ENCODE measurements at regions not wholly inside any gene's neighbourhood (a gene's known extent, or its start where the extent isn't known, plus 50 kb on each side); places are given as distances from the start of the nearest gene placed in this dataset.
"Not testable (repeated sequence)": the region's sequence is repeated elsewhere in the genome, so short reads cannot be mapped to it uniquely, and the experiment has no call there.

DNA sequence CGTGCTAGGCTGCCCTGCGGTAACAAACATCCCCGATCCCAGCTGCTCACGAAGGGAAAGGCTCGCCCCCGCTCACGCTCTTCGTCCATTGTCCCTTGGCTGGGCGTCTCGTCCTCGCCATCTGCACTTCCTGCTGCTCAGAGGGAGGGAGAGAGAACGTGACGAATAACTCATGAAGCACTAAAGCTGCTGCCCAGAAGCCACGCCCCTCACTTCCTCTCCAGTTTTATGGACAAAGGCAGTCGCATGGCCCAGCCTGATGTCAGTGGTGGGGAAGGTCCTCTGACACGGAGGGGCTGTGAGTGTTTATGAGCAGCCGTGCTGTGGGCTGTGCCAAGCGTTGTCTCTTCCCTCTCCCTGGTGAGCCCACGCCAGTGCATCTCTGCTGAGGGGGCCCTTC is 235.9 kb upstream of the SFSWAP start:
- not testable (repeated sequence) for DNase-seq (ENCODE audit: low read depth)

DNA sequence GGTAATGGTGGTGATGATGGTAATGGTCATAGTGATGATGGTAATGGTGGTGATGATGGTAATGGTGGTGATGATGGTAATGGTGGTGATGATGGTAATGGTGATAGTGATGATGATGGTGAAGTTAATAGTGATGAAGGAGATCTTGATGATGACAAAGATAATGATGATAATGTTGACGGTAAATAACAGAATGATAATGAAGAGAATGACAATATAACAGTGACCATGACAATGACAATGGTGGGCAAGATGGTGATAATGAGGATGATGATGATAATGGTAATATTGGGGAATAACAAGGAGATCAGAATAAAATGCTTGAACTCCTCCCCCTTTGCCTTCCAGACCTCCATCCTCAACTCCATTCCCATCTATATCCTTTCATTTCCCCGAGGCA is 233.3 kb upstream of the SFSWAP start:
- DNase-seq (ENCODE audit: low read depth): no peak

DNA sequence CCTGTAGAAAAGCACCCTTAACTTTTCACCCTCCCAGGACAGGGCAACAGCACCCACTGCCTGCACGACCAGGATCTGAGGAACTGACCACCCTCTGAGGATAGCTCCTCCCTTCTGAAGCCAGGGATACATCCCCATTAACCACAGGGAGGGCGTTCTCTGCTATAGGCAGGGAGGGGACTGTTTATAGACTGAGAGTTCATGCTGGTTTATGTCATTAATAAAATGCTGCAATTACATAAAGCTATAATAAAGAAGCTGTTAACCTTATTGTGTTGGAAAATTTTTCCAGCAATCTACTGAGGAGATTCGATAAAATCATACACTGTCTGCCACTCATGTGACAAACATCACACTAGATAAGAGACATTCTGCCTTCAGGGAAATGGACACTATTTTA is 232.4 kb upstream of the SFSWAP start:
- DNase-seq (ENCODE audit: low read depth): no peak

DNA sequence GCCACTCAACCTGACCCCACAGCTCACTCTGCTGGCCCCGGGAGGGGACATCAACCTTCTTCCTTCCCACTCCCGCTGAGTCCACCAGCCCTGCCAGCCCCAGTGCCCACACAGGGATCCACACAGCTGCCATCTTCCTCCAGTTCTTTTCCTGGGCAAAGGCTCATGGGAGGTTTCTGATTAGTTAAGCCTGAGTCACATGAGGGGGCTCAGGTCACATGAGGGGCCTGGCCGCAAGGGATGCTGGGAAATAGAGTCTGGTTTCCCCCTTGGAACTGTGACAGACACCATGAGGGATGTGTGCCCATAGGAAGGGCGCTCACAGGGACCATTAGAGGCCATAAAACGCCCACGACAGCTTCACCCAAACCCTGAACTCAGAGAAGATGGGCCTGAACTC is 228.7 kb upstream of the SFSWAP start:
- no peak for DNase-seq (ENCODE audit: low read depth)

DNA sequence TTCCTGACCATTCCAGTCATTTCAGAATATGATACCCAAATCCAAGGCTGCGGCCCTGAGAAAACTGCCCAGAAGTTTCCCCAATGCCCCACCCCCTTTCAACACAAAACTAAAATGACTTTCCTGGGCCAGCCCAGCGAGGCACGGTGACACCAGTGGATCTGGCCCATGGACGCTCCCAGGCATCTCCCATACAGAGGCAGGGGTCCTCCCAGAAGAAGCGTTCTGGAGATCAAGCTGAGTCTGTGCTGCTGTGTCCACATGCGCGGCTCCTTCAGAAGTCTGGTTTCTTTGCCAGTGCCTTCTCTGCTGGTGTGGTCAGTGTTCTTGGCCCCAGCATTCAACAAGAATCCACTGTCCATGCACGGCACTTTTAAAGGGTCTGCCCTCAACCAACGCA is 228.2 kb upstream of the SFSWAP start:
- DNase-seq (ENCODE audit: low read depth): no peak

DNA sequence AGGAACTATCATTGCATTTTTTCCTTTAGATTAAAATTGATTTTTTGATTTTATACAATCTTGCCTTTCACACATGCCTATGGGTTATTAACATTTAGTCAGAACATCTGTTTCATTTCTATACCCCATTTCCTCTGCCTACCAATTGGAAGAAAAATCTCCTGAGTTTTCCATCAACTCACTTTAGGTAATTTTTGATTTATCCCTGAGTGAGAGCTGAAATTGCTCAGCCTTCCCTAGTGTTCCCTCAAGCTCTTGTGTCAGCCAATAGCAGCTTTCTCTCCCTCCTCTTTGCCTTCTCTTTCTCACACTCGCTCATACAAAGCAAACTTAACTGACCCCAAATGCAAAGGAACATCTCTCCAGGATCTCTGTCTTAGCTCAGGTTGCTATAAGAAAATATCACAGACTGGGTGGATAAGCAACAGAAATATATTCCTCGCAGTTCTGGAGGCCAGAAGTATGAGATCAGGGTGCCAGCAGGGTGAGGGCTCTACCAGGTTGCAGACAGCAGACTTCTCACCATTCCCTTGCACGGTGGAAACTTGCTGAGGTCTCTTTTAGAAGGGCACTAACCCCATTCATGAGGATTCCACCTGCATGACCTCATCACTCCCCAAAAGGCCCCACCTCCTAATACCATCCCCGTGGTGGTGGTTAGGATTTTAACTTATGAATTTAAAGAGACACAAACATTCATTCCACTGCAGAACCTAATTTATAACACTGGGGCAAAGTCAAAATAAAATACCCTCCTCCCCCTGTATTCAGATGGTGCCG is 224.2 kb upstream of the SFSWAP start:
- DNase-seq (ENCODE audit: low read depth): no peak

DNA sequence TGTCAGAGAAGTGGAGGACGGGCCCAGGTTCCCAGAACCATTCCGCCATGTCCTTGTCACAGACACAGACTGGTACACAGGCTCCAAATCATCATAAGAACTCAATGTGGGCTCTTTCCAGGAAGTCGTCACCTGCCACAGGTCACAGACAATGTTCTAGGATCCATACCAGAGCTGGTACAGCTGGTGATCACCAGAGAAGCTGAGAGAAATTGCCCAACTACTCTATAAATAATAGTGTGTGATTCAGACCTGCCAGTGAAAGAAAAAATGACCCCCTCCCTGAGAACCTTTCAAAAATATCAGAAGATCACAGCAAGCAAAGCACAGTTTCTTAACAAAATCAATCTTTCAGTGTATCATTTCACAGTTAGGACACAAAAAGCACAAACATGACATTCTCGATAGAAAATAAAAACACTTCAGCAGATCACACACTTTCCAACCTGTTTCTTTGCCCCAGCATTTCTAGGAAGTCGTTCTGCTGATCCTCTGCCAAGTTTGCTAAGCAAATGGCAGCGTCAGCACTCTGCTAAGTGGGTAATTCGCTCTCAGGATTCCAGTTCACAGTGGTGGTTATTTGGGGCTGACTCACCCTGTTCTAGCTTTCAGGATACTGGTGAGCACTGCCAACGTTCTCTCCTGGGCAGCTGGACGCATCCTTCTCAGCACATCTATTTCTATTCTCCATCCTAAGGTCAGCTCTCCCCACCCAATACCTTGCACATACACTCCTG is 223.3 kb upstream of the SFSWAP start:
- DNase-seq (ENCODE audit: low read depth): no peak

DNA sequence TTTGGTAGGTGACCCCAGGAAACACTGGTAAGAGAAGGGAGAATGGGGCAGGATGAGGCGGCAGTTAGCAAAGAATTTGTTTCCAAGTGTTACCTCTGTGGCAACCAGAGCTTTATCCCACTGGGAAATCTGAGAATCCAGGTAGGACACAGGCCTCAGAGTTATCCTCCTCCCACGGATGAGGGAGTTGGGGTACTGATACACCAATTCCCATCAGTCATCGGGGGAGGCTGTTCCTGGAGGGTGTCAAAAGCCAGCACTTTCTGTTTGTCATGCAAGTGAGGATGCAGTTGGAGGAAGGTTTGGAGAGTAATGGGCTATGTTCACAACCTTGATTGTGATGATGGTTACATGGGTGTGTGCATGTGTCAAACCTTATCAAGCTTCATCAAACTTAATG is 221.2 kb upstream of the SFSWAP start:
- no peak for DNase-seq (ENCODE audit: low read depth)

DNA sequence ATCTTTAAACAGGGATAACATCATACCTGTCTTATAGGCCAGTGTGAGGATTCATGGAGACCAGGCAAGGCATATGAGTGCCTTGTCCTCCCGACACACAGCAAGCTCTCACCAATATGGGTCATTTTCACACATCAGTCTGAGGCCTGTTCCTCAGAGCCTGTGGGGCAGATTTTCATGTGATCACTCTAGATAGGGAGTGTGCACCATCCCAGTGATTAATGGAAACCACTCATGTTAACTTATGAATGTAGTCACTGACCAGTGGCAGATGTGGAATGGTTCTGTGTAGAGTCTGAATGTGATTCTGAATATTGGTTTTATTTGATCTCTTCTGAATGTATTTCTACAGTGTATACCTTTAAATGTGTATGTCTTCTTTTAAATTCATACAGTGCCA is 219.7 kb upstream of the SFSWAP start:
- no peak for DNase-seq (ENCODE audit: low read depth)

DNA sequence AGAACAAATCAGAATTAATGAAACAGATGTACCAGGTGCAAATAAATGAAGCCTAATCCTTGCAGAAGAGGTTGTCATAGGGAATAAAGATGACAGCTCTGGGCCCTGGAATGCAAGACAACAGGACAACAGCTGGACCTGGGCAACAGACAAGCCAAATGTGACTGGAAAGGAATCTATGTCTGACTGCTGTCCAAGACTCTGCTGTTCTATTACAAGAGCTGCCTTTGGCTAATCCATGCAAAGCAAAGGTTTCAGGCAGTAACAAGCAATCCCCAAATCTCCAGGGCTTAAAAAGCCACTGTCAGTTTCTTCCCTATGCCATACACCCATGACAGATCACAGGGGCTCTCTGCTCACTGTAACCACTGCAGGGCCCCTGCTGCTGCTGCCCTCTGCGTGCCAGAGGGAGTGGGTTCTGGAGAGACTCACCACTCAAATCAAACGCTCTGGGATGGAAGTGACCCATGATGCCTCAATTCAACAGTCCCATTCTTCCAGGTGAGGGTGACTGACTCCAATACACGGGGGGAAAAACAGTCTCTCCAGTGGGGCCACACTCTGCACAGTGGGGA is 218.9 kb upstream of the SFSWAP start:
- no peak for DNase-seq (ENCODE audit: low read depth)

DNA sequence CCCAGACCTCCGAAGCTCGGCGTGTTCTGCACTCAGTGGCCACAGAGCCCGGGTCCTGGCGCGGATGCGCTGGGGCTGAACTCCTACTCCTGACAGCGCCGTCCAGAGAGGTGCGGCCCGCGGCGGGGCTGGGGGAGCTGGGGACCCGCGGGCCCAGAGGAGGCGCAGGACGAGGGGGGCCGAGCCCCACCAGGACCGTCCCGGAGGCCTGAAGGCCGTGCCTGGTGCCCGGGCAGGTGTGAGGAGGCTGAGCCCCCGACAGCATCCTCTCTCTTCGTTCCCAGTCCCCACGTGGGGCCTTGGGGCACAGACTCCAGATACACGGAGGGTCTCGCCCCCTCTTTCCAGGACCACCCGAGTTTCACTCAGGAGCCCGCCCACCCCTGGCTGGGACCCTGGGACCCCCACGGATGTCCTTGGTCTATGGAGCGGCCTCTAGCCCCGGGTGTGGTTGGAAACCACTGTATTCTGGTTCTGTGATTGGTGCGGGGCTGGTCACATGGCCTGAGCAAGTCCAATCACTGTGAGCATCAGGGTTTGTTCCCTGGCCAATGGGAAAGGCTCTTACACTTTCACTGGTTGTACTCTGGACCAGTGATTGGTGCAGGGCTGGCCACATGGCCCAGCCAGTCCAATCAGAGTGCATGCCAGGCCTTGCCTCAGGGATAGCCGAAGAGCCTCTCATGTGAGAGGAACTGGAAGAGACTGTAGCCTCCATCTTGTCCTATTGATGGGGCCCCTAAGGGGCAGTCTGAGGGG is 217.6 kb upstream of the SFSWAP start:
- DNase-seq (ENCODE audit: low read depth): no peak

DNA sequence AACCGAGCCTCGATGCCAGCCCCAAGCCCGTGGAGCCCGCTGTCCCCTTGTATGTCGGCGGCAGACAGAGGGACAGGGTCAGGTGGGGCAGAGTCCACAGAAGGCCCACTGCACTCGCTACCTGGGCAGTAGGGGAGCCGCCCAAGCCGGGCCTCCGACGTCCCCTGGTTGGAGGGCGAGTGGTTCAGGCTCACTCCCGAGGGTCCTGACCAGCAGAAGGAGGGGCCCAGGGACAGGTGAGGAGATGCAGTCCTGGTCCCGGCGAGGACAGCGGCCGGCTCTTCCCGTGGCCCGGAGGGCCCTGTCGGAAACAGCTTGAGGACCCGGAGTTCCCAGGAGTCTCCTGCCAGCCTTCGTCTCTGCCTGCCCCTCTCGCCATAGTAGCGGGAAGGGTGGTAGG is 216.7 kb upstream of the SFSWAP start:
- no peak for DNase-seq (ENCODE audit: low read depth)

DNA sequence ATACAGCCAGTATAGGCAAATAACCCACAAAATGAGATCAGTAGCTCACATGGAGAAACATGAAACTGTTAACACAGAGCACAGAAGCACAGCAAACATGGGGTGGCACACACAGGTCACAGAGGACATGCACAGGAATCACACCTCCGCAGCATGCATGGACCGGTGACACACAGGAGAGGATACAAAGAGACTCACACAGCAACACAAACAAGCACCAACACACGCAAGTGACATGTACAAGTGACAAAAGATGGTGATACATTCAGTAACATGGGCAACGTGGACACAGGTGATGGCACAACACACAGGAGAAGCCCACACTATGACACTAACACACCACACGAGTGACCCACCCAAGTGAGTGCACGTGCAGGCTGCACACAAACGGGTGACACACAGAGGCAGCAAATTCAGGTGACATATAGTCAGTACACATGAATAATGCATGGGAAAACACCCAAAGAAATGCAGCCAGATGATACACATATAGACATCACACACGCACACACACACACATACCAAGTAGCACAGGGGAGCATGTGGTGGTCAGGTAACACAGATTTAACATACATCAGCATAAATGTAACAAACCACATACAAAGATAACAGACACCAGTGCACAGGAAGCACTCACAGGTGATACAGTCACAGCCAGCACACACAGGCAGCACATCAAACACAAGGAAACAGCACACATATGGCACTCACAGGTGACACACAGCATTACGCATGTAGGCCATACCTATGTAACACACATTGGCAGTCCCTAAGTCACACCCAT is 216.0 kb upstream of the SFSWAP start:
- DNase-seq (ENCODE audit: low read depth): no peak

DNA sequence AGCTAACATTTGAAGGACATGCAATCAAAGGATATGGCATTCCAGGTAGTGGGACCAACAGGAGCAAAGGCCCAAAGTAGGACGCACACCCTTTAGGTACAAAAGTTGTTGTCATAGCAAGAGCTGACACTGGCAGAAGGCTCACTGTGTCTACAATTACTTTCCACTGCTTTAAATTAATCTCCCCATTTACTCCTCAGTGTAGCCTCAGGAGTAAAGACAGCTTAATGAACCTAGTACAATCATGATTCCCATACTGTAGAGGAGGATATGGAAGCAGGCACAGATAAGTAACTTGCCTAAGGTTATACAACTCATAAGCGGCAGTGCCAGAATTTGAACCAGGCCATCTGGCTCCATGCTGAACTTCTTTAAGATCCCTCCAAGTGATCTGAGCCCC is 212.9 kb upstream of the SFSWAP start:
- DNase-seq (ENCODE audit: low read depth): no peak

DNA sequence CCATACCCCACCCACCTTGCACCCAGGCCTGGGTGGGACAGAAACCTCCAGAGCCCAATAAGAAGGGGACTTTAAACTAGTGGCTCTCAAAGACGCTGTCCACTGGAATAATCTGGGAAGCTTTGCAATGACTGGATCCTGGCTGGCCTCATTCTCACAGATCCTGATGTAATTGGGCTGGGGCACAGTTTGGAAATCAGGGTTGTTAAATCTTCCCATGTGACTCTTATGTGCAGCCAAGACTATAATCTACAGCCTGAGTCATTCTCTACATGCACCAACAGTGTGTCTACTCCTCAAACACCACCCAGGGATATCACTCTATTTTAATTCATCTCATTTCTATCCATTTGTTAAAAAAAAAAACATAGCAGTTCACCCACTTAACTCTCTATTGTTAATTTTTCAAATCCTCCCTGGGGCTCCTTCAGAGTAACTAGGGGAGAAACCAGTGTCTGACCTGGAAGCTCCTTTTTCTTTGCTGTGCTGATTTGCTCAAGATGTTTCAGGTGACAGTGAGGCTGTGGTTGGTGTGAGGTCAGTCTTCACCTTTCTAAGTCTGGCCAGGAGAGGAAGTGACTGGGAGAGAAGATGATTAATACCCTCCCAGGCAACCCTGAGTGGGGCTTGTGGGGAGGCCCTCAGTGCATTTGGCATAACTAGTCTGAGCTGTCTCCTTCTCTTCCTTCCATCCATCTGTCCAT is 211.6 kb upstream of the SFSWAP start:
- DNase-seq (ENCODE audit: low read depth): no peak

DNA sequence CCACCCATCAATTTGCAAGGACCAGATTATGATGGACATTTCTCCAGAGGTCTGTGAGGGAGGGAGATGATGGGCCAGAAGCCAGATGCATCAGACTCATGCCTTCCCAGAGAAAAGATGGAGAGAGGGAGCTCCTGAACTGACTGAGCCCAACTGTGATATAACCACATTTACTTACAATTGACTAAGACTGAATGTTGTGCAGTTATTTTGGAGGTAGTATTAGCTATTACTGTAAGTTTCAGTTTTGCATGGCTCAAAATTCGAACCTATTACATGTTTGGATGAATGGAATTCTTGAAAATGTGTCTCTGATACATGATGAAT is 211.1 kb upstream of the SFSWAP start:
- no peak for DNase-seq (ENCODE audit: low read depth)

DNA sequence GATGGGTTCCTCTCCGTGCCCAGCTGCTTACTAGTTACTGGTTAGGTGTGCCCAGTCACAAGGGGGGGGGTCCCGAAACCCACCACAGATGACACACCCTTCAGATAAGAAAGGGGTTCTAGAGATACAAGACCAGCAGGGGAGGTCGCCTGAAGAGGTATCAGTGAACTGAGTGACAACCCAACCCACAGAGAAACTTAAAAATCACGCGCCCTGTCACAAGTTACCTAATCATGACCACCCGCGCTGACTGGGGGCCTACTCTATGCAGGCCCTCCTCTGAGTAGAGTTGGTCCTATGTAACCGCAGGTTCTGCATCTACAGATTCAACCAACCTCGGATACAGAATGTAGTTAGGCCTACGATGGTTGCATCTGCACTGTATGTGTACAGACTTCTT is 210.3 kb upstream of the SFSWAP start:
- no peak for DNase-seq (ENCODE audit: low read depth)

DNA sequence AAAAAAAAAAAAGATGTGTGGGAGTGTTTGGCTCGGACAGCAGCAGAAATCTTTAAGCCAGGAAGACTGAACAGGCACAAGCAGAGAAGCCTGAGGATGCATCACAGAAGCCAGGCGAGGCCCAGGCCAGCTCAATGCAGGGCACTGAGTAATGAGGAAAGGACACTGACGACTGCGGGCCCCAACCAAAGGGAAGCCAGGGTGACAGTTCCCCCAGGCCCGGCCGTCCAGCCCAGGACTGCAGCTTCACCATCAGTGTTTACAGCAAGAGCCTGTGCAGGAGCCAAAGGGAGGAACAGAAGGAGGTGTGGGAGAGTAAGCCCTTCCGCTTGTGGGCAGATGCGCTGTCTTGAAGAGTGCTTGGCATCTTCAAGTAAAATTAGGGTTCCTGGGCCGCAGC is 205.3 kb upstream of the SFSWAP start:
- DNase-seq (ENCODE audit: low read depth): no peak

DNA sequence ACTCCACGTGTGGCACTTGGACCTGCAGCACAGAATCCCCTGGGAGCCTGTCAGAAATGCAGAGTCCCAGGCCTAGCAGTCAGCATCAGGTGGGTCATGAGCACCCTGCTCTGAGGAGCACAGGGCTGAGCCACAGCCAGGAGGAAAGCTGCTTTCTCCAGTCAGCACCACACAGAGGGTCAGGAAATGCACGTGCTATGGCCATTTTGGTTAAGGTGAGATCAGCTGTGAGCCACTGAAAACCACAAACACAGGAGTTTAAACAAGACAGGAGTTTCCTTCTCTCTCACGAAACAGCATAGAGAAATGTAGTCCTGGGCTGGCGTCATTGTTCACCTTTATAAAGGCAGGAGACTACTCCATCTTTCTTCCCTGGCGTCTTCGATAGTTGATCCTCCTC is 204.5 kb upstream of the SFSWAP start:
- DNase-seq (ENCODE audit: low read depth): no peak

DNA sequence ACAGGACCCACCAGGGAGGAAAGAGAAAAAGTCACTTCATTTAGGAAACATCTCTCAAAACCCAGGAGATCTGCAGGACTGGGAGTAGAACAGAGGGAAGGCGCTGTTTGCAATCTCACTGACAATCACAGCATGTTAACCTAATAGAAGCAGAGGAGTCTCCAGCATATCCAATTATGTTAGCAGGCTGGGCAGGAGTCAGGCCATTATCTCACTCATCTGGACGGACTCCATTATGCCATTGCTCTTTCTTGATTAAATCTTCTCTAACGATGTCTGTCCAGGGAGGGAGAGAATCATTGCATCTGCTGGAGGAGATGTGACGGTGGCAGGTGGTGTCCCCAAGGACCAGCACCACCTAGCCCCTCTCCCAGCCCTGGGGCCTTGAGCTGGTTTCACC is 203.8 kb upstream of the SFSWAP start:
- DNase-seq (ENCODE audit: low read depth): no peak

DNA sequence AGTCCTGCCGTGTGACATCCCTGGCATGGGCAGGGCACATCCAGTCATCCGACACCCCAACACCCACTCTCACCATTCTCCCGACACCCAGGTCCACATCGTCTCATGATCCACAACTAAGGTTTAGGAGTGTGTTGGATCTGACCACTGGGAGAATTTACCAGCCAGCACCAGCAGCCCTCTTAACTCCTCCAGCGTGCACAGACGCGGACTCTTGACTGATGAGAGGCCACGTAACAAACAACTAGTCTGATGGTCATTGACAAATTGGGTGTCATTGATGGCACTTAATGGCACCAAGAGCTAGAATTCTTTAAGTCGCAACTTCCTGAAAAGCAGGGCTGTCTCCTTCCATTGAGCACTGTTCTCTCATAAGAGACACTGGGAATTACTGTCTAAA is 203.0 kb upstream of the SFSWAP start:
- no peak for DNase-seq (ENCODE audit: low read depth)

DNA sequence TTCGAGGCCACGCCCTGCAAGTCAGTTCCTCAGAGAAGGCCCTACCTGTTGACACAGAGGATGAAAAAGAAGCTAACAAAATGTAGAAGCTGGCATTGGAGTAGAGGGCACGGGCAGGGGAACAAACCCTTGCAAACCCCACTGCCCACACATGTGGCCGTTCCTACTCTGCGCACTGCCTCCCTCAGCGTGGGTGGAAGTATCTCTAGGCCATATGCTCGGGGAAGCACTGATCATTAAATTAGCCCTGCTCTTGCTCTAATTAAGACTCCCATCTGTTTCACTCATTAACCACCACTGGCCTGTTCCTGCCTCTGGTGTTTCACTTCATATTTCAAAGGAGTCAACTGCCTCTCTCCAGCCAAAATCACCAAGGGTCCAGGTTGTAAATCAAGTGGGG is 201.2 kb upstream of the SFSWAP start:
- DNase-seq (ENCODE audit: low read depth): no peak
